Esophagus (tissue), 2 donors: ENCODE measurements at regions not wholly inside any gene's neighbourhood (a gene's known extent, or its start where the extent isn't known, plus 50 kb on each side); places are given as distances from the start of the nearest gene placed in this dataset.
"Not testable (repeated sequence)": the region's sequence is repeated elsewhere in the genome, so short reads cannot be mapped to it uniquely, and the experiment has no call there.

Source experiments
- H3K27ac ChIP-seq, 2 donors: one replicate each; pipeline ENCODE4 v1.5.1; 2013; ENCODE audit warnings: low read depth in 2 of 2, mild to moderate bottlenecking in 2 of 2, inconsistent platforms in 1 of 2, low read length in 1 of 2, moderate library complexity in 1 of 2
- H3K27me3 ChIP-seq, 2 donors: one replicate each; pipeline ENCODE4 v1.6.1; 2013; ENCODE audit warnings: low read length in 2 of 2, control low read depth in 1 of 2, mild to moderate bottlenecking in 1 of 2; ENCODE audit not compliant: insufficient read depth in 2 of 2, control insufficient read depth in 1 of 2
- H3K36me3 ChIP-seq, 2 donors: one replicate each; pipeline ENCODE4 v1.6.1; 2013; ENCODE audit warnings: low read length in 1 of 2; ENCODE audit not compliant: control insufficient read depth in 2 of 2, insufficient read depth in 2 of 2
- H3K4me1 ChIP-seq, 2 donors: one replicate each; pipeline ENCODE4 v1.6.1; 2013; ENCODE audit warnings: low read length in 1 of 2; ENCODE audit not compliant: control insufficient read depth in 2 of 2, insufficient read depth in 2 of 2
- H3K4me3 ChIP-seq, 2 donors: one replicate each; pipeline ENCODE4 v1.5.1; 2013; ENCODE audit warnings: low read length in 2 of 2, mild to moderate bottlenecking in 2 of 2, low read depth in 1 of 2, moderate library complexity in 1 of 2
- H3K9me3 ChIP-seq, 2 donors: one replicate each; pipeline ENCODE4 v1.6.1; 2013; ENCODE audit warnings: mild to moderate bottlenecking in 2 of 2, low read depth in 1 of 2, low read length in 1 of 2, moderate library complexity in 1 of 2; ENCODE audit not compliant: control insufficient read depth in 2 of 2, insufficient read depth in 1 of 2
- WGBS, 2 donors: extraction: QIAGEN DNeasy Blood & Tissue Kit; methylation state at CpG; one replicate each; pipeline ENCODE4 v1.1.7; 2013; 5-methylcytosine and 5-hydroxymethylcytosine counted together
- donor health status: healthy with polysubstance abuse.
- donor health status: Bipolar disorder and iron deficiency.

DNA sequence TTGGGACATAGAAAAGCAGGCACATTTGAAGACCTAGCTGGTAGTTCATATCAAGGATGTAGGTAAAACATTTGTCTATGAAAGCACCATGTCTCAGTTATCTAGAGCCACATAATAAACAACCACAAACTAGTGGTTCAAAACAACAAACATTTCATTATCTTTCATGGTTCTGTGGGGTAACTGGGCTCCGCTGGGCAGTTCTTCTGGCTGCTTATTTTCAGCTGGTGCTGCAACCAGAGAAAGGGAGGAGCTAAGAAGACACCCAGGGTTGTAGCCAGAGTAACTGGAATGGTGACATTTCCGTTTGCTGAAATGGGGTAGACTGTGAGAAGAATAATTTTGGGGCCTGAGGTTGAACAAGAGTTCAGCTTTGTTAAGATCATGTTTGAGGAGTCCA lies 145.7 kb upstream of the SULF2 start:
- H3K4me3 ChIP-seq, result no peak overlapping the region
- 79 to 86% methylated on average over 2 of the region's 2 CpGs for WGBS, 2 donors

DNA sequence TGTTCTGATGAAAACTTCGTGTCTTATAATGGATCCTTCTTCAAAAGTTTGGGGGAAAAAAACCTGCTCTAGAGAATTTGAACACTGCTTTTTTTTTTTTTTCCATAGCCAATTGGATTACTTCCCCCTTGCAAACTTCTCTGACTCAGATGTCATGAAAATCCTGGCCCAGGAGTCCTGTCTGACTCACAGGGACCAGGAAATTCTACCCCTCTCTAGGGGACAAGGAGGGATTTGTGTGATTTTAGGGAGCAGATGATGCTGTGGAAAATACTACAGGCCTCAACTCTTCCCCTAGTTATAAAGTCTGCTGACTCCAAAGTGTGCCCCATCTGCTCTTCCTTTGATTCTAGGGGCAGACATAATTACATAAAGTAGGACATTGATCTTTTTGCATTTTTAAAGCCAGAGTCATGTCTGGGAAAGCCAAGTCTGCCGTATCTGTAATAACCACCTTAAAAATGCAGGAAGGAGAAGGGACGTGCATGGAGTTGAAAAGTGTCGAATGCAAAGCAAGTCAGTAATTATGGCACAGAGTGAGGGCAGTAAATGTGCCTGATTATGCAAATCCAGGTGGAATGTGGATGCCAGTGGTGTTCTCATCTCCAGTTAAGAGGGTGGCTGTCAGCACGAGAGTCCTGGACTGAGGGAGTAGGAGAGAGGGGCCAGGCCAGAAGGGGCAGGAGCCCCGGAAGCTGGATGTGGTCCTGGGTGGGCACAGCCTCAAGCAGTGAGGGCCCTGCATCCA lies 144.3 kb upstream of the SULF2 start:
- no peaks in the 10 kb centered on the region for H3K36me3 ChIP-seq
- peaks cover 2 to 6% of the 10 kb centered on the region in 2 donors for H3K4me1 ChIP-seq
- H3K4me3 ChIP-seq, result no peak overlapping the region
- H3K9me3 ChIP-seq, result no peaks in the 10 kb centered on the region
- WGBS, 2 donors, result 46 to 59% methylated on average over 6 of the region's 6 CpGs
- H3K27me3 ChIP-seq, result no peaks in the 10 kb centered on the region
- H3K27ac ChIP-seq, result peak overlapping the region in 1 of 2 donors; percentile 51

More for the DNA sequence above, 145.7 kb upstream of the SULF2 start:
- H3K27ac ChIP-seq, result no peak overlapping the region
- H3K9me3 ChIP-seq, result no peaks in the 10 kb centered on the region
- H3K36me3 ChIP-seq, result no peaks in the 10 kb centered on the region
- peaks cover 0 to 4% of the 10 kb centered on the region in 2 donors for H3K4me1 ChIP-seq
- no peaks in the 10 kb centered on the region for H3K27me3 ChIP-seq

DNA sequence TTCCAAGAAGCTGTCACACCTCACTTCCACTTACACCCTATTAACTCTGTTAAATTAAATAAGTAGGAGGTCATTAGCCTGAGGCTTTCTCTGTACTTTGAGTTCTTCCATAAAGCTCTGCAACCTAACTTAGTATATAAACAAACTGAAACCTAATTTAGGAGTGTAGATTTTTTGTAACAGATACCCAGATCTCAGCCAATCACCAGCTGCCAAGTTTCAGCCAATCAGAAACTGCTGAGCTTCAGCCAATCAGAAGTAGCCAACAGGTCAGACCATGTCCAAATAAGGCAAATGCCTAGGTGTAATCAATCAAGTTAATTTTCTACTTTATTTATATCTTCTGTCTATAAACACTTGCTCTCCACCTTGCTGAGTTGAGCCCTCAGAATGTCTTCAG lies 142.7 kb upstream of the SULF2 start:
- Histone ChIP-seq H3K27me3 (no peaks in the 10 kb centered on the region), H3K4me3 (no peak overlapping the region), H3K9me3 (no peaks in the 10 kb centered on the region), H3K4me1 (peaks cover 2 to 6% of the 10 kb centered on the region in 2 donors), H3K27ac (peak overlapping the region; percentile 72 to 78), H3K36me3 (no peaks in the 10 kb centered on the region)

DNA sequence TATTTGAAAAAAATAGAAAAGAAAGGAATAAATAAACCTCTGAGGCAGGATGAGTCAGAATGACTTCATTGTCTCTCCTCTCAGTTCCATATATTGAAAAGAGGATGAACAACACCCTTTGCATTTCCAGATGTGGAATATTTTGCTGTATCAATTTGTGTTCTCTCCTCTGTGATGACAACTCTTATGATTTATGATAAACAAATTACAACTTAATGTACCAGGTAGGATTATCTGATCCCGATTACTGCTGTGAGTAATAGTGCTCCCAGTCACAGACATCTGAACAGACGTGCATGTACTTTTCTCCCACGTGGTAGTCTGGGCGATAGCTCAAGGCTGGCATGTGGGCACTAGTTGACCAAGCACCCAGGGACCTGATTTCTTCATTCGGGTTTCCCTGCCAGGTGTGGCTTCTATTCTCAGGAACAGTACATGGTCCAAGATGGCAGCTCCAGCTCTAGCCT lies 142.1 kb upstream of the SULF2 start:
- peak overlapping the region; percentile 72 to 78 for H3K27ac ChIP-seq
- no peaks in the 10 kb centered on the region for H3K27me3 ChIP-seq
- H3K4me1 ChIP-seq, result peaks cover 2 to 6% of the 10 kb centered on the region in 2 donors
- no peaks in the 10 kb centered on the region for H3K9me3 ChIP-seq
- H3K36me3 ChIP-seq, result no peaks in the 10 kb centered on the region
- no peak overlapping the region for H3K4me3 ChIP-seq
- 39 to 61% methylated on average over 5 of the region's 5 CpGs for WGBS, 2 donors

- H3K27me3 ChIP-seq, result no peaks in the 10 kb centered on the region
- H3K27ac ChIP-seq, result peak overlapping the region; percentile 60 to 62
- H3K36me3 ChIP-seq, result no peaks in the 10 kb centered on the region
- H3K9me3 ChIP-seq, result no peaks in the 10 kb centered on the region
- no peak overlapping the region for H3K4me3 ChIP-seq
- 76 to 85% methylated on average over 4 of the region's 4 CpGs for WGBS, 2 donors
- H3K4me1 ChIP-seq, result peaks cover 2 to 6% of the 10 kb centered on the region in 2 donors
Measured at GRCh38 chr20:47926731-47927130, 141.4 kb upstream of the SULF2 start.

- peaks cover 2 to 6% of the 10 kb centered on the region in 2 donors for H3K4me1 ChIP-seq
- no peak overlapping the region for H3K4me3 ChIP-seq
- no peaks in the 10 kb centered on the region for H3K36me3 ChIP-seq
- no peaks in the 10 kb centered on the region for H3K9me3 ChIP-seq
- no peak overlapping the region for H3K27ac ChIP-seq
- WGBS, 2 donors, result 46 to 64% methylated on average over 3 of the region's 3 CpGs
- H3K27me3 ChIP-seq, result no peaks in the 10 kb centered on the region
Measured at GRCh38 chr20:47925593-47925992, 140.3 kb upstream of the SULF2 start.

- 30 to 41% methylated on average over 4 of the region's 4 CpGs for WGBS, 2 donors
- no peak overlapping the region for H3K4me3 ChIP-seq
- no peaks in the 10 kb centered on the region for H3K27me3 ChIP-seq
Measured at GRCh38 chr20:47922269-47922668, 137.0 kb upstream of the SULF2 start.

DNA sequence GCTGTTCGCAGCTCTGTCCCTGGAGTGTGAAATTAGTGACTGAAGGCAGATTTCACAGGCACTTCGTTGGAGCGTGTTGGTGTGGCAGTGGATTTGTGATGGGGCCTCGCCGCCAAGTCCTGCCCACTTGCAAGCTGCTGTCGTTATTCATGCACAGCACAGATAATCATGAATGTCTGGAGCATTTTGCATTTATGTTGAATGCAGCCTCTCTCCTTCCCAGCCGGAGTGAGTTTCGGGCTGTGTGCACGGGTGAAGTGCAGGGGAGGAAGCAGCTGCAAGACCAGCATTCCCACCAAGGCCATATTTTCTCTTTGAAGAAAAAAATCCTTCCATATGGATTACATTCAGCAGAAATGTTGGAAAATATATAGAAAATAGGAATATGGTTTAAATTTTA lies 136.5 kb upstream of the SULF2 start:
- H3K4me1 ChIP-seq, H3K27ac ChIP-seq, H3K9me3 ChIP-seq, H3K4me3 ChIP-seq, H3K36me3 ChIP-seq, H3K27me3 ChIP-seq: not testable (repeated sequence)
- WGBS, 2 donors, result 34 to 37% methylated on average over 7 to 8 of the region's 9 CpGs

More at GRCh38 chr20:47922269-47922668, 137.0 kb upstream of the SULF2 start:
- Histone ChIP-seq H3K36me3 (no peaks in the 10 kb centered on the region), H3K27ac (no peak overlapping the region), H3K4me1 (peaks cover 2% of the 10 kb centered on the region in 2 donors), H3K9me3 (peaks cover 0 to 3% of the 10 kb centered on the region in 2 donors)

- Histone ChIP-seq H3K36me3 (no peaks in the 10 kb centered on the region), H3K9me3 (peaks cover 0 to 3% of the 10 kb centered on the region in 2 donors), H3K4me1 (peaks cover 2% of the 10 kb centered on the region in 2 donors), H3K4me3 (no peak overlapping the region), H3K27me3 (no peaks in the 10 kb centered on the region), H3K27ac (no peak overlapping the region)
- 35 to 38% methylated on average over 6 of the region's 6 CpGs for WGBS, 2 donors
Measured at GRCh38 chr20:47921408-47921807, 136.1 kb upstream of the SULF2 start.

DNA sequence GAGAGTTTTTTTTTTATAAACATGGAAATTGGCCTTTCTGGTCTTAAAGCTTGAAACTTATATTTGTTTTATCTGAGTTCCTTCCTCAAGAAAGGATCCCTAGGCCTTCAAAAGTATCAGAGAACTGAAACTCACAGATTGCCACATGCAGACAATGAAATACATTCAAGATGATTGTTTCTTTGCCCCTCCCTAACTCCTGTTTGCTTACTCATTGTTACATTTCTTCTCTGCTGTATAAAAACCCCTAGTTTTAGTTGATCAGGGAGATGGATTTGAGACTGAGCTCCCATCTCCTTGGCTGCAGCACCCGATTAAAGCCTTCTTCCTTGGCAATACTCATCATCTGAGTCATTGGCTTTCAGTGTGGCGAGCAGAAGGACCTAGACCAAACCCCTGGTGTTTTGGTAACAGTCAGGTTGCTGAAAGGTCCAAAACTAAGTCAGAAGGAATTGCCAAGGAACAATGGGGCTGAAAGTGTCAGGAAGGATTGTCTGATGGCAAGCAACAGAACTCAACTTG lies 132.3 kb upstream of the SULF2 start:
- Histone ChIP-seq H3K27ac (no peak overlapping the region), H3K4me1 (no peaks in the 10 kb centered on the region), H3K27me3 (no peaks in the 10 kb centered on the region), H3K4me3 (no peak overlapping the region), H3K9me3 (peaks cover 0 to 3% of the 10 kb centered on the region in 2 donors), H3K36me3 (no peaks in the 10 kb centered on the region)
- WGBS, 2 donors, result 82 to 85% methylated on average over 2 of the region's 2 CpGs
